Neural progenitor cell (in vitro differentiated cells): ENCODE measurements at regions not wholly inside any gene's neighbourhood (a gene's known extent, or its start where the extent isn't known, plus 50 kb on each side); places are given as distances from the start of the nearest gene placed in this dataset.

Experiments
- DNase-seq: peaks from one replicate; pipeline ENCODE4 v3.0.0-alpha.2; 2016; ENCODE audit warnings: low spot score
- H2AFZ ChIP-seq: fragments of 200-600 bp; sonication (generic); replicated peaks from 2 replicates; pipeline ENCODE4 v1.6.1; 2016; ENCODE audit warnings: antibody characterized with exemption
- H3F3A ChIP-seq: fragments of 200-600 bp; sonication (generic); 2 replicates; pipeline ENCODE4 v1.6.1; 2016; ENCODE audit warnings: antibody characterized with exemption, low read depth
- H3K27ac ChIP-seq: fragments of 200-600 bp; sonication (generic); 2 replicates; pipeline ENCODE4 v1.5.1; 2016; ENCODE audit warnings: mild to moderate bottlenecking
- H3K27me3 ChIP-seq: fragments of 200-600 bp; sonication (generic); 2 replicates; pipeline ENCODE4 v1.6.1; 2016; ENCODE audit warnings: mild to moderate bottlenecking, moderate library complexity
- H3K36me3 ChIP-seq: fragments of 200-600 bp; sonication (generic); 2 replicates; pipeline ENCODE4 v1.5.1; 2016
- H3K4me1 ChIP-seq: fragments of 200-600 bp; sonication (generic); 2 replicates; pipeline ENCODE4 v1.6.1; 2016; ENCODE audit warnings: mixed run types
- H3K4me2 ChIP-seq: fragments of 200-600 bp; sonication (generic); 2 replicates; pipeline ENCODE4 v1.6.1; 2016
- H3K4me3 ChIP-seq: fragments of 200-600 bp; sonication (generic); 2 replicates; pipeline ENCODE4 v1.5.1; 2016
- H3K79me2 ChIP-seq: fragments of 200-600 bp; sonication (generic); 2 replicates; pipeline ENCODE4 v1.6.1; 2016; ENCODE audit warnings: low read depth
- H3K9ac ChIP-seq: fragments of 200-600 bp; sonication (generic); 2 replicates; pipeline ENCODE4 v1.6.1; 2016
- H3K9me3 ChIP-seq: fragments of 200-600 bp; sonication (generic); 2 replicates; pipeline ENCODE4 v1.5.1; 2016; ENCODE audit warnings: low read depth
- H4K20me1 ChIP-seq: fragments of 200-600 bp; sonication (generic); 2 replicates; pipeline ENCODE4 v1.6.1; 2016; ENCODE audit warnings: low read depth
- H3K27ac Mint-ChIP-seq: 3 replicates; pipeline ENCODE4 v1.8.0; 2021; ENCODE audit warnings: mixed read lengths
- H3K27me3 Mint-ChIP-seq: 2 replicates; pipeline ENCODE4 v1.8.0; 2022; ENCODE audit warnings: low read depth, mild to moderate bottlenecking, inconsistent platforms, moderate library complexity, mixed read lengths; ENCODE audit not compliant: insufficient read depth
- H3K36me3 Mint-ChIP-seq: 3 replicates; pipeline ENCODE4 v1.8.0; 2021; ENCODE audit warnings: mixed read lengths
- H3K4me1 Mint-ChIP-seq: 3 replicates; pipeline ENCODE4 v1.8.0; 2021; ENCODE audit warnings: mixed read lengths
- H3K4me3 Mint-ChIP-seq: 3 replicates; pipeline ENCODE4 v1.8.0; 2021; ENCODE audit warnings: mild to moderate bottlenecking, moderate library complexity, mixed read lengths
- H3K9me3 Mint-ChIP-seq: 3 replicates; pipeline ENCODE4 v1.8.0; 2020; ENCODE audit warnings: mixed read lengths
- CTCF ChIP-seq: fragments of 200-600 bp; sonication (generic); IDR thresholded peaks from 2 replicates; pipeline ENCODE4 v1.5.1; 2017; ENCODE audit warnings: antibody characterized with exemption, mild to moderate bottlenecking
- EZH2 ChIP-seq: fragments of 200-600 bp; sonication (generic); IDR thresholded peaks from 2 replicates; pipeline ENCODE4 v1.6.1; 2017; ENCODE audit warnings: antibody characterized with exemption, mild to moderate bottlenecking, moderate library complexity
- EZH2phosphoT487 ChIP-seq: fragments of 200-600 bp; sonication (generic); IDR thresholded peaks from 2 replicates; pipeline ENCODE4 v1.6.1; 2017; ENCODE audit warnings: antibody characterized with exemption

GRCh38 chr1:221637641-221638041, 104.2 kb downstream of the DUSP10 start:
- no peak for TF ChIP-seq EZH2
- no peak for TF ChIP-seq CTCF
- no peak for TF ChIP-seq EZH2phosphoT487
- H3F3A ChIP-seq, result no peaks in the 10 kb centered on the region
- H2AFZ ChIP-seq, result peak overlapping the region; percentile 10
- H3K36me3 Mint-ChIP-seq, result no peaks in the 10 kb centered on the region
- no peak overlapping the region for H3K9ac ChIP-seq
- H3K27me3 Mint-ChIP-seq, result peaks cover 2% of the 10 kb centered on the region
- H3K27ac Mint-ChIP-seq, result no peak overlapping the region
- H3K9me3 Mint-ChIP-seq, result no peaks in the 10 kb centered on the region
- H4K20me1 ChIP-seq, result no peaks in the 10 kb centered on the region
- H3K4me3 Mint-ChIP-seq, result no peak overlapping the region
- H3K9me3 ChIP-seq, result no peaks in the 10 kb centered on the region
- no peaks in the 10 kb centered on the region for H3K4me1 Mint-ChIP-seq
- no peak overlapping the region for H3K27ac ChIP-seq
- no peaks in the 10 kb centered on the region for H3K27me3 ChIP-seq
- no peak overlapping the region for H3K4me2 ChIP-seq
- no peaks in the 10 kb centered on the region for H3K36me3 ChIP-seq
- no peaks in the 10 kb centered on the region for H3K79me2 ChIP-seq
- no peak for DNase-seq
- H3K4me1 ChIP-seq, result no peaks in the 10 kb centered on the region
- H3K4me3 ChIP-seq, result no peak overlapping the region

- Histone ChIP-seq H3K4me3 (no peak overlapping the region), H3K79me2 (no peaks in the 10 kb centered on the region), H3K27me3 (no peaks in the 10 kb centered on the region), H3K9ac (no peak overlapping the region), H2AFZ (no peak overlapping the region), H3K4me2 (no peak overlapping the region), H3F3A (no peaks in the 10 kb centered on the region), H3K9me3 (no peaks in the 10 kb centered on the region), H4K20me1 (no peaks in the 10 kb centered on the region), H3K36me3 (no peaks in the 10 kb centered on the region), H3K4me1 (no peaks in the 10 kb centered on the region), H3K27ac (no peak overlapping the region)
- H3K27ac Mint-ChIP-seq, result no peak overlapping the region
- no peaks in the 10 kb centered on the region for H3K36me3 Mint-ChIP-seq
- peaks cover 2% of the 10 kb centered on the region for H3K27me3 Mint-ChIP-seq
- H3K4me1 Mint-ChIP-seq, result no peaks in the 10 kb centered on the region
- DNase-seq, result no peak
- no peaks in the 10 kb centered on the region for H3K9me3 Mint-ChIP-seq
- H3K4me3 Mint-ChIP-seq, result no peak overlapping the region
- TF ChIP-seq EZH2phosphoT487 (no peak), EZH2 (no peak), CTCF (no peak)
Measured at GRCh38 chr1:221638595-221638994, 103.3 kb downstream of the DUSP10 start.

- Histone ChIP-seq H3K9me3 (no peaks in the 10 kb centered on the region), H3K4me2 (no peak overlapping the region), H3K4me1 (no peaks in the 10 kb centered on the region), H4K20me1 (no peaks in the 10 kb centered on the region), H3F3A (no peaks in the 10 kb centered on the region), H3K79me2 (no peaks in the 10 kb centered on the region), H3K36me3 (no peaks in the 10 kb centered on the region), H3K27ac (no peak overlapping the region), H3K27me3 (no peaks in the 10 kb centered on the region), H3K9ac (no peak overlapping the region), H2AFZ (no peak overlapping the region), H3K4me3 (no peak overlapping the region)
- Mint-ChIP-seq H3K27me3 (peaks cover 2% of the 10 kb centered on the region), H3K4me3 (no peak overlapping the region), H3K36me3 (no peaks in the 10 kb centered on the region), H3K4me1 (no peaks in the 10 kb centered on the region), H3K27ac (no peak overlapping the region), H3K9me3 (no peaks in the 10 kb centered on the region)
- TF ChIP-seq CTCF (no peak), EZH2phosphoT487 (no peak), EZH2 (no peak)
- no peak for DNase-seq
Measured at GRCh38 chr1:221641811-221642210, 100.1 kb downstream of the DUSP10 start.
